ENCODE measurements at regions not wholly inside any gene's neighbourhood (a gene's known extent, or its start where the extent isn't known, plus 50 kb on each side); places are given as distances from the start of the nearest gene placed in this dataset.
"Not testable (repeated sequence)": the region's sequence is repeated elsewhere in the genome, so short reads cannot be mapped to it uniquely, and the experiment has no call there.

- Mint-ChIP-seq H3K9me3 (ENCODE audit: low read depth) (peaks cover 3% of the 10 kb centered on the region), H3K4me3 (ENCODE audit: low read depth) (no peak overlapping the region), H3K27me3 (no peaks in the 10 kb centered on the region), H3K4me1 (ENCODE audit: low read depth) (peaks cover 21% of the 10 kb centered on the region), H3K27ac (no peak overlapping the region), H3K36me3 (ENCODE audit: insufficient read depth) (no peaks in the 10 kb centered on the region)
- no peak for DNase-seq (ENCODE audit: low spot score, unreplicated experiment)
- no peak for TF ChIP-seq CTCF (IDR thresholded peaks at IDR 0.05; ENCODE audit: unreplicated experiment)
Observed at GRCh38 chr7:85285527-85285926, 98.7 kb upstream of the SEMA3D start.

GRCh38 chr7:85275204-85275603 lies 88.3 kb upstream of the SEMA3D start:
- Mint-ChIP-seq H3K9me3 (ENCODE audit: low read depth) (no peaks in the 10 kb centered on the region), H3K36me3 (ENCODE audit: insufficient read depth) (no peaks in the 10 kb centered on the region), H3K4me3 (ENCODE audit: low read depth) (no peak overlapping the region), H3K27me3 (no peaks in the 10 kb centered on the region), H3K4me1 (ENCODE audit: low read depth) (peaks cover 5% of the 10 kb centered on the region), H3K27ac (no peak overlapping the region)
- TF ChIP-seq CTCF (IDR thresholded peaks at IDR 0.05; ENCODE audit: unreplicated experiment): no peak
- no peak for DNase-seq (ENCODE audit: low spot score, unreplicated experiment)

GRCh38 chr7:85274454-85274853 lies 87.6 kb upstream of the SEMA3D start:
- no peak for DNase-seq (ENCODE audit: low spot score, unreplicated experiment)
- no peak overlapping the region for H3K27ac Mint-ChIP-seq
- H3K4me1 Mint-ChIP-seq (ENCODE audit: low read depth): peaks cover 5% of the 10 kb centered on the region
- H3K36me3 Mint-ChIP-seq (ENCODE audit: insufficient read depth): no peaks in the 10 kb centered on the region
- no peak overlapping the region for H3K4me3 Mint-ChIP-seq (ENCODE audit: low read depth)
- no peak for TF ChIP-seq CTCF (IDR thresholded peaks at IDR 0.05; ENCODE audit: unreplicated experiment)
- no peaks in the 10 kb centered on the region for H3K27me3 Mint-ChIP-seq
- no peaks in the 10 kb centered on the region for H3K9me3 Mint-ChIP-seq (ENCODE audit: low read depth)

DNA sequence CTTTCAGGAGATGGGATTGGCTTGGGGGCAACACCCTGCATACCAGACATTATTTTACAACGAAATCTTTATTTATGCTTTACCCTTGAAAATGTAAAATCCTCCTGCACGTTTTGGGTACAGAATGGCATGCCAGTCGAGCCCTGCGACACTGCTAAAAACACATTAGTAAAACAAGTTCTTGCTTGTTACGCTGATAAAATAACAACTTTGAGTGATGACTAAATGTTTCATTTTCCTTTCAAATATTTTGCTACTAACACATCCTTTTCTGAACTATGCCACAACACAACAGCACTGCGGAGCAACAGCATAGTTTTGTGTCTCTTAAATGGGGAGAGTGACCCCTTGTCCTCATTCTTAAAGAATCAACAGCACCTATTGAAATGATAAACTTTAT lies 76.0 kb upstream of the SEMA3D start:
- no peaks in the 10 kb centered on the region for H3K27me3 Mint-ChIP-seq
- no peak for TF ChIP-seq CTCF (IDR thresholded peaks at IDR 0.05; ENCODE audit: unreplicated experiment)
- H3K9me3 Mint-ChIP-seq (ENCODE audit: low read depth): peaks cover 7% of the 10 kb centered on the region
- peaks cover 2% of the 10 kb centered on the region for H3K4me1 Mint-ChIP-seq (ENCODE audit: low read depth)
- H3K4me3 Mint-ChIP-seq (ENCODE audit: low read depth): no peak overlapping the region
- H3K27ac Mint-ChIP-seq: no peak overlapping the region
- H3K36me3 Mint-ChIP-seq (ENCODE audit: insufficient read depth): no peaks in the 10 kb centered on the region
- no peak for DNase-seq (ENCODE audit: low spot score, unreplicated experiment)

GRCh38 chr7:85261336-85261735 lies 74.5 kb upstream of the SEMA3D start:
- no peaks in the 10 kb centered on the region for H3K27me3 Mint-ChIP-seq
- no peak for DNase-seq (ENCODE audit: low spot score, unreplicated experiment)
- H3K4me3 Mint-ChIP-seq (ENCODE audit: low read depth): no peak overlapping the region
- no peak overlapping the region for H3K27ac Mint-ChIP-seq
- H3K9me3 Mint-ChIP-seq (ENCODE audit: low read depth): peaks cover 3% of the 10 kb centered on the region
- no peak for TF ChIP-seq CTCF (IDR thresholded peaks at IDR 0.05; ENCODE audit: unreplicated experiment)
- no peaks in the 10 kb centered on the region for H3K36me3 Mint-ChIP-seq (ENCODE audit: insufficient read depth)
- H3K4me1 Mint-ChIP-seq (ENCODE audit: low read depth): peaks cover 2% of the 10 kb centered on the region

- H3K4me1 Mint-ChIP-seq (ENCODE audit: low read depth); H3K27me3 Mint-ChIP-seq; DNase-seq (ENCODE audit: low spot score, unreplicated experiment); H3K27ac Mint-ChIP-seq; H3K4me3 Mint-ChIP-seq (ENCODE audit: low read depth); H3K36me3 Mint-ChIP-seq (ENCODE audit: insufficient read depth): not testable (repeated sequence)
- peaks cover 11% of the 10 kb centered on the region for H3K9me3 Mint-ChIP-seq (ENCODE audit: low read depth)
Observed at GRCh38 chr7:85249787-85250186, 62.9 kb upstream of the SEMA3D start.
